ENCODE measurements at regions not wholly inside any gene's neighbourhood (a gene's known extent, or its start where the extent isn't known, plus 50 kb on each side); places are given as distances from the start of the nearest gene placed in this dataset.

- peaks cover 0 to 2% of the 10 kb centered on the region in 2 donors for H3K9me3 ChIP-seq
- DNase-seq = no peak
- TF ChIP-seq, protein P1, sequence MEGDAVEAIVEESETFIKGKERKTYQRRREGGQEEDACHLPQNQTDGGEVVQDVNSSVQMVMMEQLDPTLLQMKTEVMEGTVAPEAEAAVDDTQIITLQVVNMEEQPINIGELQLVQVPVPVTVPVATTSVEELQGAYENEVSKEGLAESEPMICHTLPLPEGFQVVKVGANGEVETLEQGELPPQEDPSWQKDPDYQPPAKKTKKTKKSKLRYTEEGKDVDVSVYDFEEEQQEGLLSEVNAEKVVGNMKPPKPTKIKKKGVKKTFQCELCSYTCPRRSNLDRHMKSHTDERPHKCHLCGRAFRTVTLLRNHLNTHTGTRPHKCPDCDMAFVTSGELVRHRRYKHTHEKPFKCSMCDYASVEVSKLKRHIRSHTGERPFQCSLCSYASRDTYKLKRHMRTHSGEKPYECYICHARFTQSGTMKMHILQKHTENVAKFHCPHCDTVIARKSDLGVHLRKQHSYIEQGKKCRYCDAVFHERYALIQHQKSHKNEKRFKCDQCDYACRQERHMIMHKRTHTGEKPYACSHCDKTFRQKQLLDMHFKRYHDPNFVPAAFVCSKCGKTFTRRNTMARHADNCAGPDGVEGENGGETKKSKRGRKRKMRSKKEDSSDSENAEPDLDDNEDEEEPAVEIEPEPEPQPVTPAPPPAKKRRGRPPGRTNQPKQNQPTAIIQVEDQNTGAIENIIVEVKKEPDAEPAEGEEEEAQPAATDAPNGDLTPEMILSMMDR (IDR thresholded peaks at IDR 0.05) = no peak
- TF ChIP-seq POLR2A (IDR thresholded peaks at IDR 0.05) (no peak), EP300 (IDR thresholded peaks at IDR 0.05) (no peak)
- intact Hi-C loops (cut with DNase I) = loop anchor here in 1 of 4 donors (2.0 kb wide), 1 partner anchor 51 kb away; no protein-coding TSS in a partner anchor
- H3K4me1 ChIP-seq (ENCODE audit: insufficient read depth) = no peaks in the 10 kb centered on the region
- H3K4me3 ChIP-seq = no peak overlapping the region
- H3K27ac ChIP-seq = no peak overlapping the region
- H3K27me3 ChIP-seq = no peaks in the 10 kb centered on the region
- H3K36me3 ChIP-seq = no peaks in the 10 kb centered on the region
- WGBS, 3 donors = 31 to 94% (median 83%) methylated on average over 1 of the region's 1 CpG
Observed at GRCh38 chr1:118621839-118622238, 366.3 kb downstream of the TBX15 start.

DNA sequence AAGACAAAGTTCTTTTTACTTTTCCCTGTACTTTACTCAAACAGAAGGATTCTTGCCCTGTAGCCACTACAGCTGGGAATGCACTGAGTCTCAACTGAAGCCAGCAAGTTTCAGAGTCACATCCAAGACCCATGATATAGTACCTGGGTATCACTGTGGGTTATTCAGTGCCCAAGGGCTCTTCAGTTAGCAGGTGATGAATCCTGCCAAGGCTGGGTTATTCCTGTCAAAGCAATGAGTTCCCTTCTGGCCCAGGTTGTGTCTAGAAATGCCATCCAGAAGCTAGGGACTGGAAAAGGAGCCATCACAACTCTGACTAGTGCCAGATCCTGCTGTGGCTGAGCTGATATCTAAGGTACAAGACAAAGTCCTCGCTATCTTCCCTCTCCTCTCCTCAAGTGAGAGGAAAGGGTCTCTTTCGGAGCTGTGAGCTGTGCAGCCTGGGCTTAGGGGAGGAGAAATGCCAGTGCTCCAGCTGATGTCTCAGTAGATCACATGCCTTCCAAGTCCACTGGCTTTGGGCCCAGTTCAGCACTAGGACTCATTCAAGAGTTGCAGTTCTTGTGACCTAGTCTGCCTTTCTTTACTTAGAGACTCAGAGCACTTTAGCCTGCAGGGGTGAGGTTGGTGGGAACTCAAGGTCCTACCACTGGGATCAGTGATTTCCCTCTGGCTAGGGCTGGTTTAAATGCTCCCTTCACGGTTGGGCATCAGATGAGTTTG lies 369.4 kb downstream of the TBX15 start:
- no peak overlapping the region for H3K27ac ChIP-seq
- TF ChIP-seq, protein P1 (IDR thresholded peaks at IDR 0.05) = no peak
- TF ChIP-seq POLR2A (IDR thresholded peaks at IDR 0.05) (no peak), EP300 (IDR thresholded peaks at IDR 0.05) (no peak)
- no peak overlapping the region for H3K4me3 ChIP-seq
- H3K27me3 ChIP-seq = no peaks in the 10 kb centered on the region
- no peaks in the 10 kb centered on the region for H3K36me3 ChIP-seq
- peaks cover 0 to 2% of the 10 kb centered on the region in 2 donors for H3K9me3 ChIP-seq
- 72 to 88% (median 80%) methylated on average over 3 of the region's 3 CpGs for WGBS, 3 donors
- intact Hi-C loops (cut with DNase I) = no loop called here
- no peak for DNase-seq
- no peaks in the 10 kb centered on the region for H3K4me1 ChIP-seq (ENCODE audit: insufficient read depth)

GRCh38 chr1:118617916-118618315 lies 370.2 kb downstream of the TBX15 start:
- Histone ChIP-seq H3K4me3 (no peak overlapping the region), H3K27me3 (no peaks in the 10 kb centered on the region), H3K27ac (no peak overlapping the region), H3K9me3 (peaks cover 0 to 2% of the 10 kb centered on the region in 2 donors), H3K36me3 (no peaks in the 10 kb centered on the region), H3K4me1 (ENCODE audit: insufficient read depth) (no peaks in the 10 kb centered on the region)
- intact Hi-C loops (cut with DNase I) = no loop called here
- TF ChIP-seq, protein P1 (IDR thresholded peaks at IDR 0.05) = no peak
- no peak for TF ChIP-seq POLR2A (IDR thresholded peaks at IDR 0.05)
- no peak for TF ChIP-seq EP300 (IDR thresholded peaks at IDR 0.05)
- DNase-seq = no peak
- WGBS, 3 donors = 0 to 2% (median 0%) methylated on average over 1 of the region's 1 CpG

DNA sequence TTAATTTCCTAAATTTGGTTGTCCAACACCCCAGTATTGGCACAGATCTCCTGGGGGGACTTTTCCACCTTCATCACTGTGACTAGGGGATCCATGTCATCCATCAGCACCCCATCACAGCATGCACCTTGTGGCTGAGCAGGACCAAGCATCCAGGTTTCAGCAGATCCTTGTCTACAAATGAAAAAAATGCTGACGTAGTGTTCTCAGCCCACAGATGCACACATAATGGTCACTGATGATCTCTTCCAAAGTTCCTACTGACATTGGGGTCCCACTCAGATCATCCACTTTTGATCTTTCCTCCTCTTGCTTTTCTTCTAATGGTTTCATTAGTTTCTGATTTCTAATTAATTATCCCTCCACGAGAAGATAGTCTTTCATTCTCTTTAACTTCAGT lies 373.1 kb downstream of the TBX15 start:
- TF ChIP-seq POLR2A (IDR thresholded peaks at IDR 0.05) (no peak), EP300 (IDR thresholded peaks at IDR 0.05) (no peak)
- TF ChIP-seq, protein P1 (IDR thresholded peaks at IDR 0.05) = no peak
- peaks cover 0 to 2% of the 10 kb centered on the region in 2 donors for H3K9me3 ChIP-seq
- intact Hi-C loops (cut with DNase I) = no loop called here

More for the DNA sequence above, 373.1 kb downstream of the TBX15 start:
- H3K4me3 ChIP-seq = no peak overlapping the region
- H3K27me3 ChIP-seq = no peaks in the 10 kb centered on the region
- no peak overlapping the region for H3K27ac ChIP-seq
- no peak for DNase-seq
- no peaks in the 10 kb centered on the region for H3K36me3 ChIP-seq
- WGBS, 3 donors = 57 to 67% (median 62%) methylated on average over 2 of the region's 2 CpGs
- no peaks in the 10 kb centered on the region for H3K4me1 ChIP-seq (ENCODE audit: insufficient read depth)

Measured in ovary (tissue), 7 donors.